ENCODE measurements at regions not wholly inside any gene's neighbourhood (a gene's known extent, or its start where the extent isn't known, plus 50 kb on each side); places are given as distances from the start of the nearest gene placed in this dataset.
"Not testable (repeated sequence)": the region's sequence is repeated elsewhere in the genome, so short reads cannot be mapped to it uniquely, and the experiment has no call there.

DNA sequence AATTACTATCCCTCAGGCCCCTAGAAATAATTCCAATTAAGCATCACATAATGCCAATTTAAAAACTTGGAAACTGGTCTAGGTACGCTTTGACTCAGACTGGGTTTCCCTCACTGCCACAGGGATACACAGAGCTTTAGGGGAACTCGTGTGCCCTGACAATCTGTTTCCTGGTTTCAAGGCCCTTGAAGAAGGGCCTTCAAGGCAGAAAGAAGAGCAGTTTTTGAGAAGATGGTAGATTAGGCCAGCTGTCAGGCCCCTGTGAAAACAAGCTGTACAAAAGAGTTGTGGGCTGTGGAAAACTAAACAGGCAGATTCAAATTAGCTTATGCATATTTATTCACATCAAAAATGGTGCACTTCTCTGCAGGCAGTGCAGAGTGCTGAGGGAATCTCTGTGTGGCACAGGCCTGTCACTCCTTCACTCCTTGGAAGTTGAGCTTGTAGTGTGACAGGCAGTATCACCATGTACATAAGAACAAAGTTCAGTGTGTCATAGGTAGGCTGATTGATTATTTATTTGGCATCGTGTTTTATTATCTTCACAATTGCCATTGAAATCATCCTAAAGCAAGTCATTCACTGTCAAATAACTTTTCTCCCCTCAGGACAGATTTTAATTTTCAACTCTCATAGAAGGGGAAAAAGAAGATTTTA is 614.4 kb upstream of the GYPC start:
- 38 to 55% methylated on average over 3 of the region's 3 CpGs for WGBS, 2 donors
- intact Hi-C loops (cut with DNase I; ENCODE audit: low total_unique reads): no loop called here
- no peak for DNase-seq (ENCODE audit: low spot score in 2 of 2)
- H3K4me3 ChIP-seq (ENCODE audit: low read depth, poor library complexity, severe bottlenecking): no peak overlapping the region
- TF ChIP-seq POLR2A (IDR thresholded peaks at IDR 0.05): no peak
- TF ChIP-seq, protein P1, sequence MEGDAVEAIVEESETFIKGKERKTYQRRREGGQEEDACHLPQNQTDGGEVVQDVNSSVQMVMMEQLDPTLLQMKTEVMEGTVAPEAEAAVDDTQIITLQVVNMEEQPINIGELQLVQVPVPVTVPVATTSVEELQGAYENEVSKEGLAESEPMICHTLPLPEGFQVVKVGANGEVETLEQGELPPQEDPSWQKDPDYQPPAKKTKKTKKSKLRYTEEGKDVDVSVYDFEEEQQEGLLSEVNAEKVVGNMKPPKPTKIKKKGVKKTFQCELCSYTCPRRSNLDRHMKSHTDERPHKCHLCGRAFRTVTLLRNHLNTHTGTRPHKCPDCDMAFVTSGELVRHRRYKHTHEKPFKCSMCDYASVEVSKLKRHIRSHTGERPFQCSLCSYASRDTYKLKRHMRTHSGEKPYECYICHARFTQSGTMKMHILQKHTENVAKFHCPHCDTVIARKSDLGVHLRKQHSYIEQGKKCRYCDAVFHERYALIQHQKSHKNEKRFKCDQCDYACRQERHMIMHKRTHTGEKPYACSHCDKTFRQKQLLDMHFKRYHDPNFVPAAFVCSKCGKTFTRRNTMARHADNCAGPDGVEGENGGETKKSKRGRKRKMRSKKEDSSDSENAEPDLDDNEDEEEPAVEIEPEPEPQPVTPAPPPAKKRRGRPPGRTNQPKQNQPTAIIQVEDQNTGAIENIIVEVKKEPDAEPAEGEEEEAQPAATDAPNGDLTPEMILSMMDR (IDR thresholded peaks at IDR 0.05): no peak

DNA sequence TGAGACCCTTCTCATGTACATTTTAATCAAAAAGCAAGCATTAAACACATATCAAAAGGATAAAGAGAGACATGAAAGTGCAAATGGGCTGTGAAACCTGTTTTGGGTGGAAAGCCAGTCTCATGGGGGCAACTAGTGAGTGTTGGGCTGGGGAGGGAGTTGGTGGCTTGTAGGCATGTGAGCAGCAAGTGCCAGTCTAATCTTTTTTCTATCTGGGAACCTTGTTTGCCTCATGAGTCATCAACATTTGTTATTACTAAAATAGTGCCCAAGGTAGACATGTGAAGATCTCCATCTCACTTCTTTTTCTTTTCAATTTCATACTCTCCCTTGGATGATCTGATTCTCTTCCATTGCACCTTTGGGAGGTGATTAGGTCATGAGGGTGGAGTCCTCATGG is 613.9 kb upstream of the GYPC start:
- no peak for TF ChIP-seq POLR2A (IDR thresholded peaks at IDR 0.05)
- TF ChIP-seq, protein P1 (IDR thresholded peaks at IDR 0.05): no peak
- intact Hi-C loops (cut with DNase I; ENCODE audit: low total_unique reads): no loop called here
- DNase-seq (ENCODE audit: low spot score in 2 of 2): no peak
- no peak overlapping the region for H3K4me3 ChIP-seq (ENCODE audit: low read depth, poor library complexity, severe bottlenecking)

DNA sequence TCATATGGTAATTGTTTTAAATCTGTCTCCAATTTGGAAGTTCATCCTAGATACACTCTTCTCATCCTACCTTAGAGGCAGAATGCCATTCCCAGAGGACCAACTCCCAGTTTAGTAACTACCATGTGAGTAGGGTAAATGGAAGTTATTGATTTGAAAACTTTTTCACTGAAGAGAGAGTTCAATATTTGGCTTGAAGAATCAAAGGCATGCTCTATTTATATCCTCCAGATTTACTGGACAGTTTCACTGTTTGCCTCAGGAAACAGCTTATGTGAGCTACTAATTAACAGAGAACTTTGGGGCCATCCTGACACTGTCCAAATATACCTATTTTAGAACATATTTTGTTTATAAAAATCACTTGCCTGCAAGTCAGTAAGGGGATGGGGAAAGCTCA is 607.2 kb upstream of the GYPC start:
- H3K4me3 ChIP-seq (ENCODE audit: low read depth, poor library complexity, severe bottlenecking): no peak overlapping the region
- intact Hi-C loops (cut with DNase I; ENCODE audit: low total_unique reads): no loop called here
- TF ChIP-seq, protein P1 (IDR thresholded peaks at IDR 0.05): no peak
- no peak for TF ChIP-seq POLR2A (IDR thresholded peaks at IDR 0.05)
- no peak for DNase-seq (ENCODE audit: low spot score in 2 of 2)

DNA sequence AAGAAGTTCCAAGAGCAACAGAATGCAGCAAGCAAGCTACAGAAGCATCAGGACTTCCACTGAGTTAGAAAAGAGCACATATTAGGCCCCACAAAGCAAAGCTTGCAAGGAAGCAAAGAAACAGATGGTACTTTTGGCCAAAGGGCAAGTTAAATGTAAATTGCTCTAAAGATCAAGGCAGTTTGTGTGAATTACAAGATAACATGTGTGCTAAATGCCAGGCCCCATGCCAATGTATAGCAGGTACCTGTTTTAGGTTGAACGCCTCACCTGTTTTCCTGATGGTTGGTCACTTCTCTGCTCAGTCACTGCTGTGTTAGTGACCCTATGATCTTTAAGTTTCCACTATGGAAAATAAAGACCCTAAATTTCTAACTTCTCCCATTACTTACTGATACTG is 606.5 kb upstream of the GYPC start:
- intact Hi-C loops (cut with DNase I; ENCODE audit: low total_unique reads): no loop called here
- 79 to 100% methylated on average over 1 of the region's 1 CpG for WGBS, 2 donors
- TF ChIP-seq, protein P1 (IDR thresholded peaks at IDR 0.05): no peak
- TF ChIP-seq POLR2A (IDR thresholded peaks at IDR 0.05): no peak
- H3K4me3 ChIP-seq (ENCODE audit: low read depth, poor library complexity, severe bottlenecking): no peak overlapping the region
- no peak for DNase-seq (ENCODE audit: low spot score in 2 of 2)

DNA sequence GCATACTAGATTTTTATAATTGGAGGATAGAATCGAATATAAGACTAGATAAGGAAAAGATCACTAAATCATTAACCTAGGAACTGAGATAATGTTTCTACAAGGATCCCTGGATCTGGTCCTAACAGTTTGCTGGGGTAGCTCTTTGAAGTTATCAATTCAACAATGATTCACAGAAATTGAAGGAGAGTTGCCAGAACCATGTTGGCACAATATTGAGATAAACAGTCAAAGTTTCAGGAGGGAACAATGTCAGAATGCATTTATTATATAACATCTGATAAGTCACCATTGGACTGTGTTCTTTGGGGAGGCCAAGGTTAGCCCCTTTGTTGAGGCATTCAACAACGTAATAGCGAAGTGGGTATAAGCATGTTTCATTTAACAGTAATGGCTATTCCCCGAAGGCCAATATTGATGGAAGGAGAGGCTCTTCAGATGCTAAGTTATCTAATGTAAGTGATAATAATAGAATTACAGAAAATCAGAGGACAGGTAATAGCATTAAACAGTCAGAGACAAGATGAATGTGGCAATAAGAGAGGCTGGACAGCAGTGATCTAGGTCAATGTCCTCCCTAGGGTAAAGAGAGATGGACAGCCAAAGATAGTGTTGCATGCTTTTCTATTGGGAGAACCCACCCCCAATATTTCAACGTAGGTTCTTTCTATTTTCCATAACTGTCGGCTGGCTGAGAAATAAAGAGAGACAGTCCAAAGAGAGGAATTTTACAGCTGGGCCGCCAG is 604.8 kb upstream of the GYPC start:
- H3K4me3 ChIP-seq (ENCODE audit: low read depth, poor library complexity, severe bottlenecking): no peak overlapping the region
- intact Hi-C loops (cut with DNase I; ENCODE audit: low total_unique reads): no loop called here
- WGBS, 2 donors: 82 to 91% methylated on average over 7 of the region's 7 CpGs
- no peak for TF ChIP-seq POLR2A (IDR thresholded peaks at IDR 0.05)
- TF ChIP-seq, protein P1 (IDR thresholded peaks at IDR 0.05): no peak
- no peak for DNase-seq (ENCODE audit: low spot score in 2 of 2)

DNA sequence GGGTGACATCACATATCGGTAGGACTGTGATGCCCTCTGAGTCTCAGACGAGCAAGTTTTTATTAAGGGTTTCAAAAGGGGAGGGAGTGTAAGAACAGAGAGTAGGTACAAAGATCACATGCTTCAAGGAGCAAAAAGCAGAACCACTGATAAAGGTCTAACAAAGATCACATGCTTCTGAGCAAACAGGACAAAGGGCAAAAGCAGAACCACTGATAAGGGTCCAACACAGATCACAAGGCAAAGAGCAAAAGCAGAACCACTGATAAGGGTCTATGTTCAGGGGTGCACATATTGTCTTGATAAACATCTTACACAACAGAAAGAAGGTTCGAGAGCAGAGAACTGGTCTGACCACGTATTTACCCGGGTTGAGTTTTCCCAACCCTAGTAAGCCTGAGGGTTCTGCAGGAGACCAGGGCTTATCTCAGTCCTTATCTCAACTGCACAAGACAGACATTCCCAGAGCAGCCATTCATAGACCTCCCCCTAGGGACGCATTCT is 604.2 kb upstream of the GYPC start:
- H3K4me3 ChIP-seq (ENCODE audit: low read depth, poor library complexity, severe bottlenecking); DNase-seq (ENCODE audit: low spot score in 2 of 2); intact Hi-C loops (cut with DNase I; ENCODE audit: low total_unique reads): not testable (repeated sequence)
- 89 to 91% methylated on average over 6 of the region's 6 CpGs for WGBS, 2 donors

Data from lower leg skin (tissue), 4 donors.